ENCODE measurements at regions not wholly inside any gene's neighbourhood (a gene's known extent, or its start where the extent isn't known, plus 50 kb on each side); places are given as distances from the start of the nearest gene placed in this dataset.
"Not testable (repeated sequence)": the region's sequence is repeated elsewhere in the genome, so short reads cannot be mapped to it uniquely, and the experiment has no call there.

DNA sequence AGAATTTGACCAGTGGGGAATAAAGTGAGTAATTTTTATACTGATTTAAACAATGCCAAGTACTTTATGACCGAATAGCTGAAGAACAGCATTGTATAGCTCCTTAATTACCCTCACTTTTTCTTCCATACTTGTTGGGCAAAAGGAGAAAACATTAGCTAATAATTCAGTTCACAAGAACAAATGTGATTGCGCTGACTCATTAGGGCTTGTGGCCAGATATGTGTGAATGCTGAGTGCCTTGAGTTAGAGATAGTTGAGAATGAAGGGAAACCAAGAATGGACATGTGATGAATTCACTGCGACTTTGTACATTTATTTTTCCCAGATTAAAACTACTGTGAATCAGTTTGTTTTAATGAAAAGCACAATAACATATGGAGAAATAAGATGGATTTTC lies 669.4 kb downstream of the TFAP2A start:
- no peak overlapping the region for H3K4me3 ChIP-seq
- intact Hi-C loops (cut with DNase I), result no loop called here
- no peak overlapping the region for H3K27ac ChIP-seq
- H3K9me3 ChIP-seq (replicated peaks in 1 of 3), result no peaks in the 10 kb centered on the region
- no peak for DNase-seq
- no peaks in the 10 kb centered on the region for H3K36me3 ChIP-seq (replicated peaks in 1 of 2)
- H3K4me1 ChIP-seq (replicated peaks in 1 of 2), result no peaks in the 10 kb centered on the region
- WGBS, 4 donors, result 52 to 60% (median 54%) methylated on average over 3 of the region's 3 CpGs
- TF ChIP-seq POLR2A (IDR thresholded peaks at IDR 0.05), result no peak
- TF ChIP-seq, protein P1, sequence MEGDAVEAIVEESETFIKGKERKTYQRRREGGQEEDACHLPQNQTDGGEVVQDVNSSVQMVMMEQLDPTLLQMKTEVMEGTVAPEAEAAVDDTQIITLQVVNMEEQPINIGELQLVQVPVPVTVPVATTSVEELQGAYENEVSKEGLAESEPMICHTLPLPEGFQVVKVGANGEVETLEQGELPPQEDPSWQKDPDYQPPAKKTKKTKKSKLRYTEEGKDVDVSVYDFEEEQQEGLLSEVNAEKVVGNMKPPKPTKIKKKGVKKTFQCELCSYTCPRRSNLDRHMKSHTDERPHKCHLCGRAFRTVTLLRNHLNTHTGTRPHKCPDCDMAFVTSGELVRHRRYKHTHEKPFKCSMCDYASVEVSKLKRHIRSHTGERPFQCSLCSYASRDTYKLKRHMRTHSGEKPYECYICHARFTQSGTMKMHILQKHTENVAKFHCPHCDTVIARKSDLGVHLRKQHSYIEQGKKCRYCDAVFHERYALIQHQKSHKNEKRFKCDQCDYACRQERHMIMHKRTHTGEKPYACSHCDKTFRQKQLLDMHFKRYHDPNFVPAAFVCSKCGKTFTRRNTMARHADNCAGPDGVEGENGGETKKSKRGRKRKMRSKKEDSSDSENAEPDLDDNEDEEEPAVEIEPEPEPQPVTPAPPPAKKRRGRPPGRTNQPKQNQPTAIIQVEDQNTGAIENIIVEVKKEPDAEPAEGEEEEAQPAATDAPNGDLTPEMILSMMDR (IDR thresholded peaks at IDR 0.05), result no peak
- H3K27me3 ChIP-seq, result no peaks in the 10 kb centered on the region

DNA sequence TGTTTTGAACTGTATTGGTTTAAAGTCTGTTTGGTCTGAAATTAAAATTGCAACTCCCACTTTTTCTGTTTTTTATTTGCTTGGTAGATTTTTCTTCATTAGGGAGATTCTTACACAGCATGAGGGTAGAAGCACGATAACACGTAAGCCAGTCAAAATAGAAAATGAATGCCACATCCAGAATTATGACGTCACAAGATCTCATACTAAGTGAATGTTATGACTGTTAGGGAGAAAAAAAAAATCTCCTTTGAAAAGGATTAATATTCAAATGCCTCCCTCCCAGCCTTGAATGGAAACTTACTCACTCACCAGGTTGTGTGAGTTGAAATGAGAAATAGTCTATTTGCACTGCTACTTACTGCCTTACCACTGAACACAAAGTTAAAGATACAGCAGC lies 670.8 kb downstream of the TFAP2A start:
- H3K9me3 ChIP-seq (replicated peaks in 1 of 3), result no peaks in the 10 kb centered on the region
- TF ChIP-seq, protein P1 (IDR thresholded peaks at IDR 0.05), result no peak
- TF ChIP-seq POLR2A (IDR thresholded peaks at IDR 0.05), result no peak
- WGBS, 4 donors, result 73 to 87% (median 79%) methylated on average over 3 of the region's 3 CpGs
- no peaks in the 10 kb centered on the region for H3K27me3 ChIP-seq
- H3K27ac ChIP-seq, result no peak overlapping the region
- intact Hi-C loops (cut with DNase I), result no loop called here
- no peak for DNase-seq
- no peaks in the 10 kb centered on the region for H3K4me1 ChIP-seq (replicated peaks in 1 of 2)
- H3K36me3 ChIP-seq (replicated peaks in 1 of 2), result no peaks in the 10 kb centered on the region
- no peak overlapping the region for H3K4me3 ChIP-seq

DNA sequence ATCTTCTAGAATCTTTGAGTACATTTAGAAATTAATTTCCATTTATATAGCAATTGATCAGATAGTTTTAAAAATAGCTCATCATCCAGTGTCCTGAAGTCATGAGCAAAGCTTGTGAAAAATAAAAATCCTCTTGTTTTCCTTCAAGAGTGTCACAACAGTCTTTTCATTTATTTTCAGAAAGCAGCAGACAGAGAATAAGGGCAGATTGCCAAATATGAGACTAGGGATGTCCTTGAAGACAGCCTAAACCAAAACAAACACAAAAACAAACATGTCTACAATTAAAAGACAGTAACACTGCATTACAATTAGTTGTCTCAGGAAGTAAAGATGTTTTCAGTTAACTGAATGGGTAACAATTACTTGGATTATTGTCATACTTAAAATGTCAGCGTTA lies 682.8 kb downstream of the TFAP2A start:
- Histone ChIP-seq H3K27me3 (no peaks in the 10 kb centered on the region), H3K4me3 (no peak overlapping the region), H3K27ac (no peak overlapping the region), H3K4me1 (replicated peaks in 1 of 2) (no peaks in the 10 kb centered on the region), H3K9me3 (replicated peaks in 1 of 3) (no peaks in the 10 kb centered on the region), H3K36me3 (replicated peaks in 1 of 2) (no peaks in the 10 kb centered on the region)
- no peak for TF ChIP-seq POLR2A (IDR thresholded peaks at IDR 0.05)
- TF ChIP-seq, protein P1 (IDR thresholded peaks at IDR 0.05), result no peak
- DNase-seq, result no peak
- intact Hi-C loops (cut with DNase I), result no loop called here
- WGBS, 4 donors, result 60 to 79% (median 73%) methylated on average over 1 of the region's 1 CpG

GRCh38 chr6:9725776-9726175 lies 689.1 kb downstream of the TFAP2A start:
- H3K9me3 ChIP-seq (replicated peaks in 1 of 3); H3K36me3 ChIP-seq (replicated peaks in 1 of 2); H3K27ac ChIP-seq; H3K4me1 ChIP-seq (replicated peaks in 1 of 2); H3K27me3 ChIP-seq; DNase-seq; intact Hi-C loops (cut with DNase I); H3K4me3 ChIP-seq: not testable (repeated sequence)
- 68 to 82% (median 71%) methylated on average over 3 of the region's 3 CpGs for WGBS, 4 donors

- intact Hi-C loops (cut with DNase I), result no loop called here
- 57 to 63% (median 59%) methylated on average over 3 of the region's 3 CpGs for WGBS, 4 donors
- DNase-seq, result no peak
- Histone ChIP-seq H3K36me3 (replicated peaks in 1 of 2) (no peaks in the 10 kb centered on the region), H3K4me1 (replicated peaks in 1 of 2) (no peaks in the 10 kb centered on the region), H3K4me3 (no peak overlapping the region), H3K9me3 (replicated peaks in 1 of 3) (no peaks in the 10 kb centered on the region), H3K27ac (no peak overlapping the region), H3K27me3 (no peaks in the 10 kb centered on the region)
- no peak for TF ChIP-seq POLR2A (IDR thresholded peaks at IDR 0.05)
- TF ChIP-seq, protein P1 (IDR thresholded peaks at IDR 0.05), result no peak
These were observed 697.3 kb downstream of the TFAP2A start for GRCh38 chr6:9717568-9717967.
